Ishikawa (cell line): ENCODE measurements at regions not wholly inside any gene's neighbourhood (a gene's known extent, or its start where the extent isn't known, plus 50 kb on each side); places are given as distances from the start of the nearest gene placed in this dataset.

Experiments
- CEBPB ChIP-seq: IDR thresholded peaks from 2 replicates; pipeline ENCODE4 v1.6.1; 2012
- CREB1 ChIP-seq: IDR thresholded peaks from 2 replicates; pipeline ENCODE4 v1.6.1; 2012; ENCODE audit warnings: low read depth
- EGR1 ChIP-seq: IDR thresholded peaks from 2 replicates; pipeline ENCODE4 v1.6.1; 2012
- EP300 ChIP-seq: IDR thresholded peaks from 2 replicates; pipeline ENCODE4 v1.6.1; 2012; ENCODE audit warnings: borderline replicate concordance
- FOXM1 ChIP-seq: IDR thresholded peaks from 2 replicates; pipeline ENCODE4 v1.6.1; 2012; ENCODE audit warnings: low read depth, borderline replicate concordance
- MAX ChIP-seq: IDR thresholded peaks from 2 replicates; pipeline ENCODE4 v1.6.1; 2012
- RAD21 ChIP-seq: IDR thresholded peaks from 2 replicates; pipeline ENCODE4 v1.6.1; 2012; ENCODE audit warnings: low read depth
- REST ChIP-seq: IDR thresholded peaks from 2 replicates; pipeline ENCODE4 v1.6.1; 2012; ENCODE audit warnings: low read depth, mild to moderate bottlenecking
- TAF1 ChIP-seq: IDR thresholded peaks from 2 replicates; pipeline ENCODE4 v1.6.1; 2012; ENCODE audit warnings: low read depth, mild to moderate bottlenecking
- TEAD4 ChIP-seq: IDR thresholded peaks from 2 replicates; pipeline ENCODE4 v1.6.1; 2012
- USF1 ChIP-seq: IDR thresholded peaks from 2 replicates; pipeline ENCODE4 v1.6.1; 2012
- YY1 ChIP-seq: IDR thresholded peaks from 2 replicates; pipeline ENCODE4 v1.6.1; 2012; ENCODE audit warnings: low read depth

- TF ChIP-seq CREB1 (no peak), RAD21 (no peak), EGR1 (no peak), MAX (no peak), YY1 (no peak), EP300 (no peak), REST (no peak), CEBPB (no peak), TAF1 (no peak), USF1 (no peak), TEAD4 (no peak), FOXM1 (no peak)
Measured at GRCh38 chr21:22399681-22400514, 1401.7 kb downstream of the NCAM2 start.
